Suppressor macrophage (primary cell): ENCODE measurements at regions not wholly inside any gene's neighbourhood (a gene's known extent, or its start where the extent isn't known, plus 50 kb on each side); places are given as distances from the start of the nearest gene placed in this dataset.
"Not testable (repeated sequence)": the region's sequence is repeated elsewhere in the genome, so short reads cannot be mapped to it uniquely, and the experiment has no call there.

ENCODE experiments used
- DNase-seq, 4 experiments: peaks; one replicate each; pipeline ENCODE4 v3.0.0-alpha.2; 2020 to 2022

GRCh38 chr2:242130682-242131081, 261.2 kb downstream of the RTP5 start:
- not testable (repeated sequence) for DNase-seq

- not testable (repeated sequence) for DNase-seq
These were observed 290.4 kb downstream of the RTP5 start for GRCh38 chr2:242159921-242160320.

GRCh38 chr2:242165115-242165514, 295.6 kb downstream of the RTP5 start:
- DNase-seq: not testable (repeated sequence)

GRCh38 chr2:242171290-242171689, 301.8 kb downstream of the RTP5 start:
- not testable (repeated sequence) for DNase-seq
